ENCODE measurements at regions not wholly inside any gene's neighbourhood (a gene's known extent, or its start where the extent isn't known, plus 50 kb on each side); places are given as distances from the start of the nearest gene placed in this dataset.

DNA sequence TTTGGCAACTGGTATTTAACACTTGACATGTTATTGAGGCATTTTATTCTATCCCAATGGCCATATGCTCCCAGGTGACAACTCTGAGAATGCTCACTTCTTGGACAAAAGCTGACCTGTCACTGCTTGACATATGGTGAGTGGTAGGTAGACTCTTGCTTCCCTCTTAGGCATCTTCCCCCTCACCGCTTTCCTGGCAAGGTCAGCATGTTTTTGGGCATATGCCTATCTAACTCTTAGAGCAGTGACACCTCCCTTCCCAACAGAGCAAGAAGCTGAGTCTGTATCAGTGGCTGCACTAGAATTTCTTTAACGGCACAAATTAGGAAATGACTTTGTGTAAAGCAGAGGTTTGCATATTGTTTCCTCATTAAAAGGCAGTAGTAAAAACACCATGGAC lies 300.7 kb downstream of the OXSM start:
- Histone ChIP-seq H4K20me1 (replicated peaks; ENCODE audit: control insufficient read depth, insufficient read depth, low read length) (no peaks in the 10 kb centered on the region), H3K79me2 (ENCODE audit: control insufficient read depth, insufficient read depth, low read length) (no peaks in the 10 kb centered on the region), H3K4me3 (no peak overlapping the region), H3K4me1 (replicated peaks in 1 of 2; ENCODE audit: control insufficient read depth in 2 of 2, insufficient read depth in 2 of 2, low read length in 2 of 2) (no peaks in the 10 kb centered on the region), H3K36me3 (ENCODE audit: control insufficient read depth, insufficient read depth, low read length) (no peaks in the 10 kb centered on the region), H2AFZ (ENCODE audit: low read depth, low read length) (no peak overlapping the region), H3K27me3 (ENCODE audit: control insufficient read depth in 2 of 2, insufficient read depth in 2 of 2, low read length in 2 of 2) (no peaks in the 10 kb centered on the region), H3K9me3 (replicated peaks; ENCODE audit: control insufficient read depth, insufficient read depth, low read depth, low read length) (peaks cover 2% of the 10 kb centered on the region; the same call in 1 of the 2 replicates), H3K4me2 (ENCODE audit: insufficient read depth, low read length) (no peak overlapping the region), H3K27ac (ENCODE audit: extremely low read depth, low read depth, low read length) (no peak overlapping the region), H3K9ac (ENCODE audit: insufficient read depth in 1 of 2, low read depth in 2 of 2, low read length in 2 of 2) (no peak overlapping the region), H3K9me1 (ENCODE audit: control insufficient read depth, insufficient read depth, low read length) (no peaks in the 10 kb centered on the region)
- DNase-seq (ENCODE audit: extremely low read depth in 1 of 4, low spot score in 3 of 4) (no peak), FAIRE-seq (no peak), ATAC-seq (no peak)
- ChIA-PET CTCF (ENCODE audit: low intra/inter-chr PET ratio) (no interaction called here), POLR2A (no interaction called here)
- intact Hi-C loops (cut with micrococcal nuclease) (no loop called here), in situ Hi-C loops (cut with MboI) (no loop called here)
- BruUV-seq (replicated peaks), result no TSS peak
- TF ChIP-seq ZNF263 (CRISPR knock-in tag; IDR thresholded peaks at IDR 0.05; ENCODE audit: borderline replicate concordance), result no peak
- no peak for TF ChIP-seq ZNF184 (CRISPR knock-in tag; IDR thresholded peaks at IDR 0.05)
- TF ChIP-seq MEF2D (tag; conservative IDR thresholded peaks at IDR 0.05; ENCODE audit: low read depth), result no peak
- TF ChIP-seq, protein P1, sequence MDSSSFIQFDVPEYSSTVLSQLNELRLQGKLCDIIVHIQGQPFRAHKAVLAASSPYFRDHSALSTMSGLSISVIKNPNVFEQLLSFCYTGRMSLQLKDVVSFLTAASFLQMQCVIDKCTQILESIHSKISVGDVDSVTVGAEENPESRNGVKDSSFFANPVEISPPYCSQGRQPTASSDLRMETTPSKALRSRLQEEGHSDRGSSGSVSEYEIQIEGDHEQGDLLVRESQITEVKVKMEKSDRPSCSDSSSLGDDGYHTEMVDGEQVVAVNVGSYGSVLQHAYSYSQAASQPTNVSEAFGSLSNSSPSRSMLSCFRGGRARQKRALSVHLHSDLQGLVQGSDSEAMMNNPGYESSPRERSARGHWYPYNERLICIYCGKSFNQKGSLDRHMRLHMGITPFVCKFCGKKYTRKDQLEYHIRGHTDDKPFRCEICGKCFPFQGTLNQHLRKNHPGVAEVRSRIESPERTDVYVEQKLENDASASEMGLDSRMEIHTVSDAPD (CRISPR knock-in tag; IDR thresholded peaks at IDR 0.05), result no peak
- TF ChIP-seq NFXL1 (CRISPR knock-in tag; IDR thresholded peaks at IDR 0.05), result no peak
- TF ChIP-seq SMAD1 (IDR thresholded peaks at IDR 0.05; ENCODE audit: low read depth, low read length, partially characterized antibody), result no peak
- TF ChIP-seq ZNF146 (CRISPR knock-in tag; IDR thresholded peaks at IDR 0.05; ENCODE audit: unreplicated experiment), result no peak
- TF ChIP-seq NFIX (CRISPR knock-in tag; IDR thresholded peaks at IDR 0.05; ENCODE audit: low read depth), result no peak
- TF ChIP-seq TAF15 (IDR thresholded peaks at IDR 0.05; ENCODE audit: low read depth, low read length), result no peak
- TF ChIP-seq SMARCB1 (IDR thresholded peaks at IDR 0.05; ENCODE audit: insufficient read length, low read depth), result no peak
- WGBS (ENCODE audit: insufficient coverage, low coverage, missing lambda C conversion rate), result 0% methylated on average over 2 of the region's 2 CpGs

All from K562 (cell line).